Stimulated activated CD4-positive, alpha-beta T cell treated with anti-CD3 and anti-CD28 coated beads, Interleukin-15, amount 100 ng/mL, for 48 hours (primary cell): ENCODE measurements at regions not wholly inside any gene's neighbourhood (a gene's known extent, or its start where the extent isn't known, plus 50 kb on each side); places are given as distances from the start of the nearest gene placed in this dataset.

Experiments used
- DNase-seq, 2 donors: peaks; one replicate each; pipeline ENCODE4 v3.0.0-alpha.2; 2020; ENCODE audit warnings: low read depth in 2 of 2

DNA sequence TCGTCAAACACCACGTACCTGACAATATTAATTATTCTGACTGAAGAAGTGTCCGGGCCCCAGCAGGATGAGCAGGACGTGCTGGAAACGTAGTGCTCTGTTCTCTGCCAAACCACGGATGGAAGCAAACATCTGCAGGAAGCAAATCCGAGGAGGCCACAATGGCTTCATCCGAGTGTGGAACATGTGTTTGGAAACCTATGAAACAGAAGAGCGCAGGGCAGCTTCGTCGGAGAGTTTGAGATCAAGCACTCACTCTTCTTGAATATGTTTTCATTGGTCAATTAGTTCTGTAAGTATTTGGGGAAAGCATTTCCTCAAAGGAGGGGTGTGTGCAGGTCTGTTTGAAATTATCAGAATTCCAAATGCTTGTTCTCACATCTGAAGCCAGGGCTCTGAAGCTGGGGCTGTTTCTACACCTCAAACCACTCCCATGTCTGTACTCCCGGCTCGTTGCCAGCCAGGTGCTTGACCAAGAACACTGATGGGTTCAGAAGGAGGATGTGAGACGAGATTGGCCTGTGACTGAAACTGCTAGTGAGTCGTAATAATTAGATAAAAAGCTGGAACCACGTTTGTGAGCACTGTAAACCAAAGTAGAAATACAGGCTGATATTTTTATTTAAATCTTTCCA lies 356.6 kb upstream of the SALL3 start:
- no peak for DNase-seq

DNA sequence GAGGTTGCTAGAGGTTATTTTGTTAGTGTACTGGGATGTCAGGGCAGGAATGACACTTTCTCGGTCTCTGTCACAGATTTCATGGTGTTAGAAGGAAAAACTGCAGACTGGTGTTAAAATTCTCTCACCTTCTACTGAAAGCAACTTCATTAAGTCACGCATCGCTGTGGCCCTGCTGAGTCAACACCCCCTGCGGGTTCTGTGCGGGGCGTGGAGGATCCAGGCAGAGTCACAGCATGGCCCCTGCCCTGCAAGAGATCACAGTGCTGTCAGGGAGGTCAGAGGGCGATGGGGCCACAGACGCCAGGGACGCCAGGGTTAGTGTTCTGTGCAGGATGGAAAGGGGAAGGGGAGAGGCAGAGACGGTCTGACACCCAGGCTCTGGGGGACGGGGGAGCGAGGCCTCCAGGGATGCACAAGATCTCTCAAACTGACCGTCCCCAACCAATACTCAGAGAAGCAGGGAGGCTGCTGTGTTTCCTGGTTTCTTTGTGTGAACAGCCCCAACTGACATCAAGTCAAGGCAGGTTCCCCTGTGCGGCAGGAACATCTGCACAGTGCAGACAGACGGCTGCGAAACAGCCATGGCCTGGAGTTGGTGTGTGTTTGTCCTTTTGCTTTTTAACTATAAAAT lies 354.9 kb upstream of the SALL3 start:
- no peak for DNase-seq

DNA sequence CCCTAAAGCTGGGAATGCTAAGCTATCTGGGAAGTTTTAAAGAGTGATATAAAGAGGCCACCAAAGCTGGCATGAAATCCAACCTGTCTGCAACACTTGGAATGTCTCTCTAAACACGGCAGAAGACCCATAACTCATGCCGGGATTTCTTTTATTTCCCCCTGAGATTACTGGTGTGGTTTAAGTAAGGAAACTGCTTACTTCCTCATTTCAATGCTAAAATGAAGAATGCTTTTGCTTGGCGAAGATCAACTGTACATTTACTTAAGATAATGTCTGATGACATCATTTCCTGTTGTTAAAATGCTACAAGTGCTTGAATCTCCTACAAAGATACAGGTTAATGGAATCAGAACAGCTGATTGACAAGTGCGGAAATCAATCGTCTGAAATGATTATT lies 353.8 kb upstream of the SALL3 start:
- no peak for DNase-seq

DNA sequence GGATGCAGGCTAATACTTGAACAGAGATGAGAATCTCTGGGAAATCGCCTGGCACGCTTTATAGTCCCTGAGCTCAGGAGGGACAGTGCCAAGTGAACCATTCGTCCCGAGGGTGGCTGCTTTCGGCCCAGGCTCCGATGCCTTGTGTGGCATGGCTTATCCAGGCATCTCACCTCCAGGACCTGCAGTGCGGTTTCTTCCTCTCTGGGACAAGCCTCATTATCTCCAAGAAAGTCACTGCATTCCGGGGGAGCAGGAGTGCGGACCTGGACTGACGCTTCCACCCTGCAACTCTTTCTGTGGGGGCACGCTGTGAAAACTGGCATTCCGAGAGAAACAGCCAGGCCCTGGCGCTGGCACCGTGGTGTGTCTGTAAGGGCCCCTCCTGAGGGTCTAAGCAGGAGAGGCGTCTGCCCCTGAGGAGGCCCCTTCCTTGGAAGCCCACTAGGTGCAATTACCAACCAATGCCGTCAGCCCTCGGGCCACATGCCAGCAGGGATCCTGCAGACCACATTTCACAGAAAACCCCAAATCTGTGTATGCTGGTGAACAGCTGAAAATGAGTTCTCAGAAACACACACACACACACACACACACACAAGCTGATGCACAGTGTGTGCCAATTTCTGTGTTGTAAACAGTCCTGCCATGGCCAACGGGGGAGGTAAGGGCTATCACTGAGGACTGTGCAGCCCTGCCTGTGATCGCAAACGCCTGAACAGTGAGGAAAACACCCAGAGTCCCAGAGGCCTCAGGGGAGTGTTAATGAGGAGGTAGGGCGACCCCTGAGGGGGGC lies 351.9 kb upstream of the SALL3 start:
- no peak for DNase-seq

DNA sequence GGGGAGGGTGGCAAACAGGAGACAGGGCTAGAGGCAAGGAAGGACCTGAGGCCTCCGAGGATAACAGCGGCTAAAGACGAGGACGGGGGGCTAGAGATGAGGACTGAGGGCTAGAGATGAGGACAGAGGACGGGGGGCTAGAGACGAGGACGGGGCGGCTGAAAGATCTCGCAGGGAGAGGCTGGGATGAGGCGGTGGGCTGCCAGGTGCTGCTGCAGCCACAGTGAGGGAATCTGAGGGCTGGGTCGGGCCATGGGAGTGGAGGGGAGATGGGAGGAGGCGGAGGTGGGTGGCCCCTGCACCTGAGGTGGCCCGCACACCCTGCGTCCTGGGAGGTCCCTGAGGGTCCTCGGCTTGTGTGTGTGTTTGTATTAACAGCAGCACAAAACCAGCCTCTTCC lies 350.2 kb upstream of the SALL3 start:
- no peak for DNase-seq

DNA sequence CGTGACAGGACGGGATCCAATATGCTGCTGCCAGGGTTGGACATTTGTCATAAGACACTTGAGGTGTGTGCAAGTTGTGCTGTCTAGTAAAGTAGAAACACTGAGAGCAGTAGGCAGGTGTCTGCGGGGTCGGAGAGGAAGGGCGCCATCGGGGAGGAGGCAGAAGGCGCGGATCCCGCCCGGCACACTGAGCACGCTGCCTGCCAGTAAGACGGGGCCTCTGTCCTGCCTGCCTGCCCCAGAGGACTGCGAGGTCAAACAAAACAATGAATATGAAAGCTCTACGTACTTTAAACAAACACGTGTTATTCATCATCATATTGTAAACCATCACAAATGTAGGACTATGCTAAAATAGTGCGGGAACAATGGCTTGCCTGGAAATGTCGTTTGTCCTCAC lies 349.3 kb upstream of the SALL3 start:
- DNase-seq = no peak

DNA sequence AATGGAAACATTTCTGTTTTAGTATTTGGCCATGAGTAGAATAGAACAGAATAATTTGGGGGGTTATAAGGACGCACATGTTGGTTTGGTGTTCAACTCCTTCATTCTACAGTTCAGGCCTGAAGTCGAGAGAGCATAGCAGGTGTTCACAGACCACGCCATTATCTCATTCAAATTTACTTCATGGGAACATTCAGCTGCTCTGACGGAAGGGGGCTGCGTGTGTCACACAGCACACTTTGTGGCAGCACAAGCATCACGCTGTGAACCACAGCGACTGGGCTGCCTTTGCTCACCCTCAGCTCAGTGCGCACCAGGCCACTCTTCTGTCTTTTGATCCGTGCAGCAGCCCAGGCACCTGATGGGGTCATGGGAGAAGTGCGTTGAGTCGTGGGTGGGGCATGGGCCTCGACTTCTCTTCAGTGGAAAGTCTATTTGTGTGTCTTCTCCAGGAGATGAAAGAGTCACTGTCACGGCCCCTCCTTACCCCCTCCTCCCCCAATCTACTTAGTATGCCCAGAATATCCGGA lies 348.6 kb upstream of the SALL3 start:
- no peak for DNase-seq

DNA sequence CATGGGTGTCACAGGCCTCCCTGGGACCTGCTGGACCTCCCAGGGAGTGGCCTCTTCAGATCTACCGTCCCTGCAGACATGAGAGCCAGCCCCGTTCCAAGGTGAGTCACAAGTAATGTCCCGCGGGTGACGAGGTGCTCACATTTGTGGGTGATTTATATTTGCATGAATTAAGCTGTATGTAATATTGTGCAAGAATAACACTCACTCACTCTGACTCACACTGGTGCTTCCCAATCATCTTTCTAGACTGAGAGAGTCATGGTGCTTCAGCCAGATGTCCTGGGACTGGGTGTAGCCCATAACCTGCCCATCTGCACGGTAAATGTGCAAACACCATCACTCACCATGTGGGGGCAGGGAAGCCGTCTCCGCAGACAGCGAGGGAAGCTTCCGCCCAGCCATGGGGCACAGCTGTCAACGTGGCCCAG lies 347.5 kb upstream of the SALL3 start:
- DNase-seq = peak in 1 of 2 donors; percentile 11

DNA sequence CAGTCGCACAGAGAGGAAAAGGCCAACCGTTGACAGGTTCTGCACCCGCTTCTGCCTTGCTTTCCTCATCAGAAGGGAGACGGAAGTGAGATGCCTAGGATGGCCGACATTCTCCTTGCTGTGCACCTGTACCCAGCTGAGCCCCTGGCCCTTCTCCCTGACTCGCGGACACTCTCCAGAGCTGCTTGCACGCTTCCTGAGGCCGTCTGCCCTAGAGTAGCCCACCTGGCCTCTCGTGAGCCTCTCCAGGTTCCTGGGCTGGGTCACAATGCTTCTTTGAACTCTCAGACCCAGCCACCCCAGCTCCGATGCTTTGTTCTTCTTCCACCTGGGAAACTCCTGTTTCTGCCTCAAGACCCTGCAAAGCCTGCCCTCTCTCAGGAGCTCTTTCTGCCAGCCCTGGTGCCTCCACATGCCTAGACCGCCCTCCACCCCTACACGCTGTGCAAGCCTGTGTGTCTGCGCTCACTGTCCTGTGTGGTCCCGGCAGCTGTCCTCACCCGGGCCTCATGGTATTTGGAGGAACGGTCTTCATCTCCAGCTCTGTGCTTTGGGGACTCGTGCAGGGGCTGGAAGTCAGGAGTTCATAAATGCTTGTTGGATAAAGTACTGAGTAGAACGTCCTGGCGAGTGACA lies 345.4 kb upstream of the SALL3 start:
- DNase-seq = no peak

DNA sequence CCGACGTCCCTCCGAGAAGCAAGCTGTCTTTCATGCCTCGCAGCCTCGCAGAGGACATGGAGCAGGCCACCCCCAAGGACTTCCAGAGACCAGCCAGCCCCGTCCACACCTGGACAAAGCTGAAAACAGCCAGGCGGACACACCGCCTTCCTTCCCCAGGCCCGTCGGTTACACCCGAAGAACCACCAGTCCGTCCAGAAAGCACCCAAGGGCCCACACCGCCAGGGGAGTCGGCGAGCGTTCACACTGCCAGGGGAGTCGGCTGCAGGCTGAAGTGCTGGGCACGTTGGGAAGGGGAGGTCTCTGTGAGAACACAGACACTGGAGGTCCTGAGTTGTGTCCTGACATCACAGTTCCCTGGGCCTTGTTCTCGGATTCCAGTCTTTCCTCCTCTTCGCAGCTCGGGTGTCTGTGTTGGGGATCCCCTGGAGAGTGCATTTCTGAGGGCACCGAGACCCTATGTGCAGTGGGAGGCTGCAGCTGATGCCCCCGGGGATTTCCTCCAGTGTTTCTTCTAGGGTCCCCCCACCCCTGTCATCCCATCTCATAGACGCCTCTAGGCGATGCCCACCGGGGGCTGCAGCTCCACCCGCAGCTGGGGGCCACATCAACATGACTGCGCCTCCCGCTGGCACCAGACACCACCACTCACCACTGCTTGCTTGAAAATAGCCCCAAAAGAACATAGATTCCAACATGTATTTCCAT lies 344.4 kb upstream of the SALL3 start:
- DNase-seq = no peak

DNA sequence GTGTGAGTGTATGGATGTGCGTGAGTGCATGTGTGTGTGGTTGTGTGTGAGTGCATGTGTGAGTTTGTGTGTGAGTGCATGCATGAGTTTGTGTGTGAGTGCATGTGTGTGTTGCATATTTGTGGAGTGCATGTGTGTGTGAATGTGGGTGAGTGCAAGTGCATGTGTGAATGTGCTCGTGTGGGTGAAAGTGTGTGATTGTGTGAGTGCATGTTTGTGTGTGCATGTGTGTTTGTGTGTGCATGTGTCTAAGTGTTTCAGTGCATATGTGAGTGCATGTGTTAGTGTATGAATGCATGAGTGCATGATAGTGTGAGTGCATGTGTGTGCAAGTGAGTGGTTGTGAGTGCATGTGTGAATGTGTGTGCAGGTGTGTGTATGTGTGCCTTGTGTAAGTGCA lies 343.4 kb upstream of the SALL3 start:
- DNase-seq = no peak

DNA sequence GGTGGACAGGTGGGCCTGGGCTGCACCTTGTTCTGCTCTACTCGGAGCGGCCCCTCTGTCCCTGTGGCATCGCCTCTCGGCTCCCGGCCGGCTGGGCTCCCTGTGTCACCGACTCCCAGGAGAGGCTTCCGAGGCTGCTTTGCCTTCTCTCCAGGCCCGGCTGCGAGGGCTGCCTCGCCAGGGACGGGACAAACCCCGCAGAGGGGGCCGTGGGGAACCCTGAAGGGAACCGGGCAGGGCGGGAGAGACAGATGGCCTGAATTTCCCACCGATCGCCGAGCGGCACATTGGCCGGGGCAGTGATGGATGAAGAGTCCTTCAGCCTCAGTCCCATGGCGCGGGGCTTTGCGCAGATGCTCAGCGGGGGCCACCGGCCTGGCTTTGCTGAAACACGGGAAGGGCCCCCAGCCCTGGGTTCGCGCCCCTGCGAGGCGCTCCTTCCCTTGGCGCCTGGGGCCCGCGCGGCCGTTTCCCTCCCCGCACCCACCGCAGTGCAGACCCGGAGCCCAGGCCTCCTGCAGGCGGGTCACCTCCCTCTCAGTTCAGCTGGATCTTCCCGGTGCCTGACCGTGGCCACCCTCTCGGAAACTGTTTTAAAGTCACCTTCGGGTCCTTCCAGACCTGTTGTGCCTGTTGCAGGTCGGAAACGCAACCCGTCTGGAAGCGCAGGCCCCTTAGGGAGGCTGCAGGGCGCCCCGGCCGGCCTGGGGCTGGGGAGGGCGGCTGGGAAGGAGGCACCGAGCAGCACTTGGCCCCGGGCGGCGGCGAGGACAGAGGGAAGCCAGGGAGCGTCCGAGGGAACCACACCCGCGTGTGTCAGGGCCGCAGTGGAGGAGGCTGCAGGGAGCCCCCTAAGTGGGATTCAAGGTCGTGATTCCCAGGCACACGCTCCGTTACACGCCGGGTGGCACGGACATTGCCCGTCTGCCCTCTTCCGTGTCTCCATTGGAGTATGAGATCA lies 341.9 kb upstream of the SALL3 start:
- DNase-seq = no peak

DNA sequence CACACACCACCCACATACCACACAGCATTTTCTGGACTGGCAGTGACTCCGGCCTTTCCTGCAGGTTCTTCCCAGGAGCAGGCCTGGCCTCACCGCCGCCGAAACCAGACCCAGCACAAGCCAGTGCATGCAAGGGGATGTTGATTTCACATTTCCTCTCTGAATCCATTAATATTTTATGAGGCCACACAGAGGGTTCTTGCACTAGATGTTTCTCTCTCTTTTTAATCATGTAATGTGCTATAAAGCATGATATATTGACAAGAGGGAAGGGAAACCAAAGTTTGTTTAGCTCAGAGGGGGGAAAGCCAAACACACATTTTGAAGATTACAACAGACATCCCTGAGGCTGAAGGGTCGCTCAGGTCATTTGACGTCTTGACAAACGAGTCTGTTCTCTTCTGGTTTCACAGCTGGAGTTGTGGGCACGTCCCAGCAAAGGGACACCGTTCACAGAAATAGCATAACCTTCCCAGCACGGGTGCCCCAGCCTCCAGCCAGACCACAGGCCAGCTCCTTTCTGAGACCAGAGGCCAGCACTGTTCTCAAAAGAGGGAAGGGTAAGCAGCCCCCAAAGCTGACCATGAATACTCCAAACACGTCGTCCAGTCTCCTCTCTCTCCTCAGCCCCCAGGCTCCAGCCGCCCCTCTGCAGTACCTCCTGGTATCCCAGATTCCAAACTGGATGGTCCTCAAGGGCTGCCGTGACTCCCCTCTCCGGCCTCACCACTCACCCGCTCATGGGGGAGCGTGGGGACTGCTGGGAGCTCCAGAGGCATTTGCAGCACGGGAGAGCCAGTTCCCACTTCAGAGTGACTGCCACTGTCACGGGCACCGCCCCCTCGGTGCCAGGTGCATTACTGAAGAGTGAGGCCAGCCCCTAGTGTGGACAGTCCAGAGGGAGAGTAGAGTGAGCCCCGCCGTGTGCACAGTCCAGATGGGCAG lies 340.3 kb upstream of the SALL3 start:
- no peak for DNase-seq

DNA sequence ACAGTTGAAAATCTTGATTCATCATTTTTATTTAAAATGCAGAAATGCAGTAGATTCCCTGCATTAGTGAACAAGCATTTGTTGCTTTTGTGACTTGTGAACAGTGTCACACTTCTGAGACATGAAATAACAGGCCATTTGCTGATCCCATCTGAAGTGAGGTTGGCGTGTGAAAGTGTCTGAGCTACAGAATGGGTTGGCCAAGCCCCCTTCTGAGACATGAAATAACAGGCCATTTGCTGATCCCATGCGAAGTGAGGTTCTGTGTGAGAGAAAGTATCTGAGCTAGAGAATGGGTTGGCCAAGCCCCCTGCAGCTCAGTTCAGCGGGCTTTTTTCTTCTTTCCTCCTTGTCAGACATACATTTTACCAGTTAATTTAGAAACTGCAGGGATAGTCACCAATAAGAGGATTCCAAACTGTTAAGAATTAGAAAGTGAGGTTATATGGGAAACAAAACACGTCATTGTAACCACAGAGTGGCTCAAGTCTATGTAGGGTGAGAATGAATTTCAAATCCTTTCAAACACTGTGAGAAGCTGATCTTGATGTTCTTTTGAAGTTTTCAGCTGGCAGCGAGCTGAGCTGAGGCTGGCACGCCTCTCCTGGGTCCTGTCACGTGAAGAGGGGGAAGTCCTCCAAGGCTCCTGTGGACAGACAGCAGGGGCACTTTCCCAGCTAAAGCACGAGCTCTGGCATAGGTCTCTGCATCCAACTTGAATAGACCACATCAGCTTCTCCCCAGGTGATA lies 339.2 kb upstream of the SALL3 start:
- DNase-seq = no peak

DNA sequence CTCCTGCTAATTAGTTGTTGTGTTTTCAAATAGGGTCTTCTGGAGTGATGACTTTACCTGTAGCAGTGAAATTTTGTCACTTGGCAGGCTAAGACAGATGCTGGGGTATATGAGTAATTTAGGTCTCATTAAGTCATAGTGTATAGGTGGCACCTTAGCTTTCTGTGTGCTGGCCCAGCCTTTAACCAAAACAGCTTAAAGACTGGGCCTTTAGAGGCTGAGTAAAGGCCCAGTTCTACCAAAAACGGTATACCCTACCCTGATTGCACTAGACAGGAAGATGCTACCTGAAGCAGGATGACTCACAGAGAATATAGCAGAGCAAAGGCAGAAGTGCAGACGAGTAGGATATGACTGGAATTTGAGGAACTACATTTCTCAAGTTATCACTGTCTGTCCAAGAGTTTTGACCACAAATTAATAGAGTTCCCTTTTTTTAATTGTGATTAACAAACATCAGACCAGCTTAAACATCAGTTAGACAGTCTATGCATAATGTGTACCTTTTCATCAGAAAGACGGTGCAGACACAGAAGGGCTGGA lies 337.9 kb upstream of the SALL3 start:
- no peak for DNase-seq

DNA sequence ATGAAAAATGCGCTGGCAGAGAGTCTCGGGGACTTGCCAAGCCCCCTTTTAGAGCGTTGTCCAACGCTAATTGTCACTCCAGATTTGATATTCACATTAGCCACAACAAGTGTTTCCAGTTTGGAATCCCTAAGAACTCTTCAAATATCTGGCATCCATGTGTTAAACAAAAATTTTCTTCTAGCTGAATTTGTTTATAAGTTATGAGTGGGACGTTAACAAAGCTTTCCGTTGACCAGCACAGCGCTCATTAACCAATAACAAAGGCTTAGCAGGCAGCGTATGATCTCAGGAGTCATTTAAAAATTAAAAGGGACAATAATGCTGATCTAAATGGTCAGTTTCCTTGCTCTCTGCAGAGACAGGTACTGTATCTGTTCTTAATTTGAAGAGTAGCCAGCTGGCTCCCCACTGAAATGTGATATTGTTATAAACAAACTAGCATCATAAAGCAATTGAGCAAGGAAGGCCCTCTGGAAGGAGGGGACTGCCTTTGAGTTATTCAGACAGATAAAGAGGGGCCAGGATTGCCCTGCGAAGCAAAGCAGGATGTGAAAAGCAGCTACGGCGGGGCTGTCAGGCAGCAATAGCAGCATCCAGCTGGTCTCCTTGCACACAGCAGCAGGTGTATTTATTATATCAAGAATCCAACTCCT lies 337.2 kb upstream of the SALL3 start:
- DNase-seq = no peak

DNA sequence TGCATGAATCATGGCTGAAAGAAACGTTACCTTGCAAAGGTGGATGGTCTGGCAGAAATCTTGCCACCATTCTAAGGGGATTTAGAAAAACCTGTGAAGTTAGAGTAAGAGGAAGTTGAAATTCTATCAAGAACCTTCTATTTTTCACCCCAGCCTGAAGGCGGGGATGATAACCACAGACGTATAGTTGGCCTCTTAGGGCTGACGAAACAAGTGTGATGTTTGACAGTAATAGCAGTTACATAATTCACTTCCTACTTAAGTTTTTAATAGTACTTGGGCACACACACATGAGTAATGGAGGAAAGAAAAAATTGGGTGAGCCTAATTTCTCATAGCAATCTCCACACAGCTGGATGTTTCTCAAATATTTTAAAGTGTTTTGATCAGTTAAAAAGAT lies 336.6 kb upstream of the SALL3 start:
- no peak for DNase-seq

DNA sequence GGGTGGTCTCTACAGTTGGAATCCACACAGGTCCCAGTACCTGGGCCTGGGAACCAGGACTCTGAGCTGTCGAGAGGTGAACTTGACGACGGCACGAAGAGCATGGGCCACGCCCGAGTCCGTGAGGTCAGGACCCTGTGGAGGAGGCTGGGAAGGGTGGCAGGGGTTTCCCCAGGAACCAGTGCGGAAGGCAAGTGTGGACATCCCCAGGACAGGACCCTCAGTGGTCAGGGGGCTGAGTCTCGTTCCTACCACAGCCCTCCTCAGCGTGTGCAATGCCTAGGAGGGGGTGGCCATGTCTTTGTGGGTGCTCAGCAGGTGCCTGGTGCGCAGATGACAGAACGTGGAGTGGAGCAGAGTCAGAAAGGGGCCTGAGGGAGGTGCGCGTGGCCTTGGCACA lies 335.6 kb upstream of the SALL3 start:
- DNase-seq = no peak
